Neural crest cell (in vitro differentiated cells): ENCODE measurements at regions not wholly inside any gene's neighbourhood (a gene's known extent, or its start where the extent isn't known, plus 50 kb on each side); places are given as distances from the start of the nearest gene placed in this dataset.

Experiments used
- DNase-seq: peaks from one replicate; pipeline ENCODE4 v3.0.0; 2021; ENCODE audit warnings: low read depth, mixed read lengths, low spot score
- H3K27ac Mint-ChIP-seq: one replicate; pipeline ENCODE4 v1.8.0; 2021; ENCODE audit warnings: mild to moderate bottlenecking, mixed read lengths; ENCODE audit not compliant: unreplicated experiment
- H3K27me3 Mint-ChIP-seq: 2 replicates; pipeline ENCODE4 v1.8.0; 2021; ENCODE audit warnings: low read depth, mild to moderate bottlenecking, mixed read lengths
- H3K36me3 Mint-ChIP-seq: 2 replicates; pipeline ENCODE4 v1.8.0; 2021; ENCODE audit warnings: low read depth, mild to moderate bottlenecking, mixed read lengths
- H3K4me1 Mint-ChIP-seq: 2 replicates; pipeline ENCODE4 v1.8.0; 2021; ENCODE audit warnings: mixed read lengths
- H3K4me3 Mint-ChIP-seq: one replicate; pipeline ENCODE4 v1.8.0; 2021; ENCODE audit warnings: mild to moderate bottlenecking, mixed read lengths
- H3K9me3 Mint-ChIP-seq: 2 replicates; pipeline ENCODE4 v1.8.0; 2021; ENCODE audit warnings: mixed read lengths
- CTCF ChIP-seq: fragments of 200-600 bp; sonication (generic); conservative IDR thresholded peaks from 2 replicates; pipeline ENCODE4 v1.5.0; 2021; ENCODE audit warnings: antibody characterized with exemption, mild to moderate bottlenecking

- Mint-ChIP-seq H3K27me3 (no peaks in the 10 kb centered on the region), H3K9me3 (no peaks in the 10 kb centered on the region), H3K4me1 (peaks cover 11% of the 10 kb centered on the region), H3K27ac (no peak overlapping the region), H3K36me3 (no peaks in the 10 kb centered on the region), H3K4me3 (no peak overlapping the region)
- no peak for DNase-seq
- no peak for TF ChIP-seq CTCF
Observed at GRCh38 chr5:71957292-71957898, 149.9 kb upstream of the MAP1B start.

- Mint-ChIP-seq H3K4me1 (peaks cover 7% of the 10 kb centered on the region), H3K9me3 (no peaks in the 10 kb centered on the region), H3K36me3 (no peaks in the 10 kb centered on the region), H3K4me3 (no peak overlapping the region), H3K27ac (no peak overlapping the region), H3K27me3 (no peaks in the 10 kb centered on the region)
- no peak for DNase-seq
- TF ChIP-seq CTCF, result no peak
Observed at GRCh38 chr5:71960195-71960594, 147.1 kb upstream of the MAP1B start.

- Mint-ChIP-seq H3K9me3 (peaks cover 4% of the 10 kb centered on the region), H3K36me3 (no peaks in the 10 kb centered on the region), H3K27ac (no peak overlapping the region), H3K4me3 (no peak overlapping the region), H3K27me3 (peaks cover 2% of the 10 kb centered on the region), H3K4me1 (peaks cover 4% of the 10 kb centered on the region)
- TF ChIP-seq CTCF, result no peak
- no peak for DNase-seq
Observed at GRCh38 chr5:71961786-71962185, 145.5 kb upstream of the MAP1B start.

GRCh38 chr5:71969460-71969859 lies 137.8 kb upstream of the MAP1B start:
- H3K36me3 Mint-ChIP-seq, result no peaks in the 10 kb centered on the region
- peaks cover 2% of the 10 kb centered on the region for H3K27me3 Mint-ChIP-seq
- peaks cover 4% of the 10 kb centered on the region for H3K9me3 Mint-ChIP-seq
- TF ChIP-seq CTCF, result no peak
- no peak overlapping the region for H3K27ac Mint-ChIP-seq
- no peak overlapping the region for H3K4me3 Mint-ChIP-seq
- no peak for DNase-seq
- H3K4me1 Mint-ChIP-seq, result no peaks in the 10 kb centered on the region

- H3K4me1 Mint-ChIP-seq, result no peaks in the 10 kb centered on the region
- no peaks in the 10 kb centered on the region for H3K9me3 Mint-ChIP-seq
- no peaks in the 10 kb centered on the region for H3K36me3 Mint-ChIP-seq
- no peak for TF ChIP-seq CTCF
- no peak for DNase-seq
- H3K4me3 Mint-ChIP-seq, result no peak overlapping the region
- no peak overlapping the region for H3K27ac Mint-ChIP-seq
- H3K27me3 Mint-ChIP-seq, result no peaks in the 10 kb centered on the region
Observed at GRCh38 chr5:71971862-71972261, 135.4 kb upstream of the MAP1B start.
